A673 (cell line): ENCODE measurements at regions not wholly inside any gene's neighbourhood (a gene's known extent, or its start where the extent isn't known, plus 50 kb on each side); places are given as distances from the start of the nearest gene placed in this dataset.

Experiments used
- BruUV-seq: library from RNA; stranded (reverse); fragments of 400-500 nt; replicated peaks from 2 replicates; lab custom pipeline; 2021; lab: Mats Ljungman, UMichigan
- CTCF ChIA-PET: fragments of 300-600 bp; sonication (Branson Sonifier 250); formaldehyde crosslinking; loops from one replicate; lab custom pipeline; 2022; ENCODE audit warnings: antibody characterized with exemption; lab: Charles Lee
- POLR2A ChIA-PET: fragments of 300-600 bp; sonication (Branson Sonifier 250); formaldehyde crosslinking; loops from one replicate; lab custom pipeline; 2022; ENCODE audit warnings: antibody characterized with exemption; ENCODE audit not compliant: low non-redundant PET; lab: Charles Lee
- DNase-seq: peaks from one replicate; pipeline ENCODE4 v3.0.0-alpha.2; 2015; ENCODE audit warnings: low spot score
- H3K27ac ChIP-seq: fragments of 200-600 bp; sonication (generic); 2 replicates; pipeline ENCODE4 v1.5.1; 2016; ENCODE audit warnings: mixed run types, low read depth, mild to moderate bottlenecking, mixed read lengths, antibody characterized with exemption, low read length; ENCODE audit not compliant: poor library complexity, severe bottlenecking
- H3K27me3 ChIP-seq: fragments of 200-600 bp; sonication (generic); replicated peaks from 2 replicates; pipeline ENCODE4 v1.6.1; 2017; ENCODE audit warnings: mixed run types, low read depth, mild to moderate bottlenecking, mixed read lengths, antibody characterized with exemption, low read length; ENCODE audit not compliant: insufficient read depth, poor library complexity
- H3K36me3 ChIP-seq: fragments of 200-600 bp; sonication (generic); 2 replicates; pipeline ENCODE4 v1.6.1; 2016; ENCODE audit warnings: mixed run types, mild to moderate bottlenecking, mixed read lengths, antibody characterized with exemption, low read length; ENCODE audit not compliant: insufficient read depth, poor library complexity, severe bottlenecking
- H3K4me1 ChIP-seq: fragments of 200-600 bp; sonication (generic); 2 replicates; pipeline ENCODE4 v1.6.1; 2017; ENCODE audit warnings: mixed run types, mild to moderate bottlenecking, mixed read lengths, antibody characterized with exemption, low read length; ENCODE audit not compliant: insufficient read depth, poor library complexity, severe bottlenecking
- H3K4me3 ChIP-seq: fragments of 200-600 bp; sonication (generic); 2 replicates; pipeline ENCODE4 v1.5.1; 2016; ENCODE audit warnings: low read depth, mixed run types, mild to moderate bottlenecking, mixed read lengths, low read length; ENCODE audit not compliant: poor library complexity, severe bottlenecking
- H3K9me3 ChIP-seq: fragments of 200-600 bp; sonication (generic); 2 replicates; pipeline ENCODE4 v1.6.1; 2016; ENCODE audit warnings: mixed run types, low read depth, mild to moderate bottlenecking, mixed read lengths, antibody characterized with exemption, low read length; ENCODE audit not compliant: poor library complexity, severe bottlenecking
- EZH2 ChIP-seq: fragments of 200-600 bp; sonication (generic); IDR thresholded peaks from 2 replicates; pipeline ENCODE4 v1.6.1; 2017; ENCODE audit warnings: borderline replicate concordance, low read depth, mild to moderate bottlenecking, mixed read lengths, antibody characterized with exemption, low read length; ENCODE audit not compliant: poor library complexity, severe bottlenecking
- intact Hi-C: fragments of 100-400 bp; cut with micrococcal nuclease; formaldehyde crosslinking; loops from one replicate; pipeline ENCODE4 v1.10.0; 2022; ENCODE audit not compliant: unreplicated experiment
- TF ChIP-seq, protein P1 (sequence below): fragments of 300-800, 200-600 bp; sonication (generic); conservative IDR thresholded peaks from 2 replicates; pipeline ENCODE4 v1.5.1; 2017; ENCODE audit warnings: low read depth, mild to moderate bottlenecking, antibody characterized with exemption, low read length, moderate library complexity, mixed read lengths

GRCh38 chr20:51095633-51096521, 73.0 kb upstream of the KCNG1 start:
- H3K27me3 ChIP-seq: peaks cover 14% of the 10 kb centered on the region
- ChIA-PET CTCF (no interaction called here), POLR2A (no interaction called here)
- no peak overlapping the region for H3K4me3 ChIP-seq
- intact Hi-C loops: no loop called here
- no peaks in the 10 kb centered on the region for H3K36me3 ChIP-seq
- DNase-seq: peak; percentile 34
- no peak overlapping the region for H3K27ac ChIP-seq
- BruUV-seq: no TSS peak
- H3K9me3 ChIP-seq: no peaks in the 10 kb centered on the region
- TF ChIP-seq EZH2: no peak
- TF ChIP-seq, protein P1, sequence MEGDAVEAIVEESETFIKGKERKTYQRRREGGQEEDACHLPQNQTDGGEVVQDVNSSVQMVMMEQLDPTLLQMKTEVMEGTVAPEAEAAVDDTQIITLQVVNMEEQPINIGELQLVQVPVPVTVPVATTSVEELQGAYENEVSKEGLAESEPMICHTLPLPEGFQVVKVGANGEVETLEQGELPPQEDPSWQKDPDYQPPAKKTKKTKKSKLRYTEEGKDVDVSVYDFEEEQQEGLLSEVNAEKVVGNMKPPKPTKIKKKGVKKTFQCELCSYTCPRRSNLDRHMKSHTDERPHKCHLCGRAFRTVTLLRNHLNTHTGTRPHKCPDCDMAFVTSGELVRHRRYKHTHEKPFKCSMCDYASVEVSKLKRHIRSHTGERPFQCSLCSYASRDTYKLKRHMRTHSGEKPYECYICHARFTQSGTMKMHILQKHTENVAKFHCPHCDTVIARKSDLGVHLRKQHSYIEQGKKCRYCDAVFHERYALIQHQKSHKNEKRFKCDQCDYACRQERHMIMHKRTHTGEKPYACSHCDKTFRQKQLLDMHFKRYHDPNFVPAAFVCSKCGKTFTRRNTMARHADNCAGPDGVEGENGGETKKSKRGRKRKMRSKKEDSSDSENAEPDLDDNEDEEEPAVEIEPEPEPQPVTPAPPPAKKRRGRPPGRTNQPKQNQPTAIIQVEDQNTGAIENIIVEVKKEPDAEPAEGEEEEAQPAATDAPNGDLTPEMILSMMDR: no peak
- H3K4me1 ChIP-seq: no peaks in the 10 kb centered on the region

DNA sequence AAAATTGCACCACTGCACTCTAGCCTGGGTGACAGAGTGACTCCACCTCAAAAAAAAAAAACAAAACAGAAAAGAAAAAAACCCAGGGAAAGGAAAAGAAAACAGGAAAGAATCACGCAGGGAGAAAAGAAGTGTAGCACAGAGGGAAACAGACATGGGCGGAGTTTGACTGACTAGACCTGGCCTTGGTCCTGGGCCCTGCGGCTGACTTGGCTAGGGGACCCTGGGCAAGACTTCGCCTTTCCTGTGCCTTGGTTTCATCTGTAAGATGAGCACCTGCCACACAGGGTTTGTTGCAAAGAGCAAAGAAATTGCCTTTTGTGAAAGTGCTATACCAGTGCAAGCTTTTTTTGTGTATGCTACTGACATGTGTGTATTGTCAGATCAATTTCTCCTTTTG, 71.3 kb upstream of the KCNG1 start:
- intact Hi-C loops: no loop called here
- Histone ChIP-seq H3K27ac (no peak overlapping the region), H3K4me1 (no peaks in the 10 kb centered on the region), H3K36me3 (no peaks in the 10 kb centered on the region), H3K4me3 (no peak overlapping the region), H3K27me3 (peaks cover 17% of the 10 kb centered on the region), H3K9me3 (no peaks in the 10 kb centered on the region)
- DNase-seq: no peak
- POLR2A ChIA-PET: no interaction called here
- CTCF ChIA-PET: no interaction called here
- no TSS peak for BruUV-seq
- no peak for TF ChIP-seq EZH2
- TF ChIP-seq, protein P1: no peak

GRCh38 chr20:51093240-51093763, 70.4 kb upstream of the KCNG1 start:
- CTCF ChIA-PET: no interaction called here
- Histone ChIP-seq H3K4me1 (no peaks in the 10 kb centered on the region), H3K36me3 (no peaks in the 10 kb centered on the region), H3K4me3 (no peak overlapping the region), H3K27ac (no peak overlapping the region), H3K27me3 (peaks cover 17% of the 10 kb centered on the region), H3K9me3 (no peaks in the 10 kb centered on the region)
- intact Hi-C loops: no loop called here
- no peak for TF ChIP-seq EZH2
- TF ChIP-seq, protein P1: no peak
- POLR2A ChIA-PET: no interaction called here
- no TSS peak for BruUV-seq
- peak; percentile 24 for DNase-seq
